ENCODE measurements at regions not wholly inside any gene's neighbourhood (a gene's known extent, or its start where the extent isn't known, plus 50 kb on each side); places are given as distances from the start of the nearest gene placed in this dataset.

GRCh38 chr16:85236818-85237150 is 124.5 kb upstream of the CIBAR2 start:
- no peaks in the 10 kb centered on the region for H3K36me3 Mint-ChIP-seq (ENCODE audit: insufficient read depth)
- no peak for TF ChIP-seq CTCF (IDR thresholded peaks at IDR 0.05; ENCODE audit: unreplicated experiment)
- no peak overlapping the region for H3K27ac Mint-ChIP-seq
- no peaks in the 10 kb centered on the region for H3K9me3 Mint-ChIP-seq (ENCODE audit: low read depth)
- DNase-seq (ENCODE audit: low spot score, unreplicated experiment) = no peak
- H3K4me1 Mint-ChIP-seq (ENCODE audit: low read depth) = no peaks in the 10 kb centered on the region
- peak overlapping the region; percentile 19 for H3K4me3 Mint-ChIP-seq (ENCODE audit: low read depth)
- peaks cover 13% of the 10 kb centered on the region for H3K27me3 Mint-ChIP-seq

- DNase-seq (ENCODE audit: low spot score, unreplicated experiment) = no peak
- H3K36me3 Mint-ChIP-seq (ENCODE audit: insufficient read depth) = no peaks in the 10 kb centered on the region
- H3K27ac Mint-ChIP-seq = no peak overlapping the region
- no peak overlapping the region for H3K4me3 Mint-ChIP-seq (ENCODE audit: low read depth)
- peaks cover 13% of the 10 kb centered on the region for H3K27me3 Mint-ChIP-seq
- no peaks in the 10 kb centered on the region for H3K4me1 Mint-ChIP-seq (ENCODE audit: low read depth)
- no peaks in the 10 kb centered on the region for H3K9me3 Mint-ChIP-seq (ENCODE audit: low read depth)
- TF ChIP-seq CTCF (IDR thresholded peaks at IDR 0.05; ENCODE audit: unreplicated experiment) = no peak
Observed at GRCh38 chr16:85237817-85238216, 125.5 kb upstream of the CIBAR2 start.

- H3K36me3 Mint-ChIP-seq (ENCODE audit: insufficient read depth) = no peaks in the 10 kb centered on the region
- H3K9me3 Mint-ChIP-seq (ENCODE audit: low read depth) = no peaks in the 10 kb centered on the region
- TF ChIP-seq CTCF (IDR thresholded peaks at IDR 0.05; ENCODE audit: unreplicated experiment) = no peak
- no peak overlapping the region for H3K27ac Mint-ChIP-seq
- H3K4me1 Mint-ChIP-seq (ENCODE audit: low read depth) = no peaks in the 10 kb centered on the region
- DNase-seq (ENCODE audit: low spot score, unreplicated experiment) = no peak
- H3K4me3 Mint-ChIP-seq (ENCODE audit: low read depth) = no peak overlapping the region
- H3K27me3 Mint-ChIP-seq = peaks cover 13% of the 10 kb centered on the region
Observed at GRCh38 chr16:85238233-85238647, 126.0 kb upstream of the CIBAR2 start.

GRCh38 chr16:85239239-85239638 is 127.0 kb upstream of the CIBAR2 start:
- no peak for TF ChIP-seq CTCF (IDR thresholded peaks at IDR 0.05; ENCODE audit: unreplicated experiment)
- Mint-ChIP-seq H3K27me3 (peaks cover 13% of the 10 kb centered on the region), H3K4me3 (ENCODE audit: low read depth) (no peak overlapping the region), H3K27ac (no peak overlapping the region), H3K36me3 (ENCODE audit: insufficient read depth) (no peaks in the 10 kb centered on the region), H3K9me3 (ENCODE audit: low read depth) (no peaks in the 10 kb centered on the region), H3K4me1 (ENCODE audit: low read depth) (no peaks in the 10 kb centered on the region)
- no peak for DNase-seq (ENCODE audit: low spot score, unreplicated experiment)

GRCh38 chr16:85239871-85240270 is 127.6 kb upstream of the CIBAR2 start:
- Mint-ChIP-seq H3K4me3 (ENCODE audit: low read depth) (no peak overlapping the region), H3K27me3 (peaks cover 13% of the 10 kb centered on the region), H3K4me1 (ENCODE audit: low read depth) (no peaks in the 10 kb centered on the region), H3K9me3 (ENCODE audit: low read depth) (no peaks in the 10 kb centered on the region), H3K27ac (peak overlapping the region; percentile 38), H3K36me3 (ENCODE audit: insufficient read depth) (no peaks in the 10 kb centered on the region)
- no peak for DNase-seq (ENCODE audit: low spot score, unreplicated experiment)
- TF ChIP-seq CTCF (IDR thresholded peaks at IDR 0.05; ENCODE audit: unreplicated experiment) = no peak
